ENCODE measurements at regions not wholly inside any gene's neighbourhood (a gene's known extent, or its start where the extent isn't known, plus 50 kb on each side); places are given as distances from the start of the nearest gene placed in this dataset.

GRCh38 chr6:121823437-121823851 is 388.0 kb downstream of the GJA1 start:
- Histone ChIP-seq H3K36me3 (ENCODE audit: control insufficient read depth, insufficient read depth, low read length) (no peaks in the 10 kb centered on the region), H3K9me3 (replicated peaks; ENCODE audit: control insufficient read depth, low read depth, low read length) (peaks cover 3% of the 10 kb centered on the region), H3K4me3 (ENCODE audit: low read length) (no peak overlapping the region), H3K27ac (ENCODE audit: low read length) (no peak overlapping the region), H3K27me3 (ENCODE audit: control insufficient read depth, insufficient read depth, low read length) (no peaks in the 10 kb centered on the region), H3K4me1 (ENCODE audit: control insufficient read depth, insufficient read depth, low read length) (no peaks in the 10 kb centered on the region)
- no CpG with 5 or more reads among the region's 1 CpG for WGBS (ENCODE audit: insufficient coverage)
- peak; percentile 24 for DNase-seq

- Histone ChIP-seq H3K9me3 (replicated peaks; ENCODE audit: control insufficient read depth, low read depth, low read length) (no peaks in the 10 kb centered on the region), H3K27me3 (ENCODE audit: control insufficient read depth, insufficient read depth, low read length) (no peaks in the 10 kb centered on the region), H3K4me3 (ENCODE audit: low read length) (no peak overlapping the region), H3K4me1 (ENCODE audit: control insufficient read depth, insufficient read depth, low read length) (no peaks in the 10 kb centered on the region), H3K27ac (ENCODE audit: low read length) (no peak overlapping the region), H3K36me3 (ENCODE audit: control insufficient read depth, insufficient read depth, low read length) (no peaks in the 10 kb centered on the region)
- no peak for DNase-seq
- WGBS (ENCODE audit: insufficient coverage): 80% methylated on average over 2 of the region's 4 CpGs
Observed at GRCh38 chr6:121826156-121826810, 390.8 kb downstream of the GJA1 start.

GRCh38 chr6:121828146-121828886 is 392.9 kb downstream of the GJA1 start:
- Histone ChIP-seq H3K4me3 (ENCODE audit: low read length) (no peak overlapping the region), H3K27me3 (ENCODE audit: control insufficient read depth, insufficient read depth, low read length) (no peaks in the 10 kb centered on the region), H3K27ac (ENCODE audit: low read length) (no peak overlapping the region), H3K36me3 (ENCODE audit: control insufficient read depth, insufficient read depth, low read length) (no peaks in the 10 kb centered on the region), H3K9me3 (replicated peaks; ENCODE audit: control insufficient read depth, low read depth, low read length) (no peaks in the 10 kb centered on the region), H3K4me1 (ENCODE audit: control insufficient read depth, insufficient read depth, low read length) (peaks cover 3% of the 10 kb centered on the region)
- WGBS (ENCODE audit: insufficient coverage): no CpG with 5 or more reads among the region's 5 CpGs
- peak; percentile 81 for DNase-seq

DNA sequence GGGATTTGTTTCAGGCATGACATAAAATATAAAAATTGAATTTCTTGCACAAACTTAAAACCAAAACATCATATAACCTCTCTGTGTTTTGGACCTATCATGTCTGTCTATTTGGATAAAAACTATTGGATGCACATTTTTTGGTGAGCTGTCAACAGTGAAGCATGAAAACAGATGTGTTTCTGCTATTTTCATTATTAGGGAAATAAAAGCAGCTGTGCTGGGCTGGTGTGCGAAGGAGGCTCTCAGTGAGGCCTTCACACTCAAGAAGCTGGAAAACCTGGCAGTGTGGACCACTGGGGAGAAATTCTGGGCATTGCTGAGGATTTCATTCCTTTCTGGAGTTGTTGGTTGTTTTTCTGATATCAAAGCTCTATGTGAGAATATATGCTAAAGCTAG is 395.3 kb downstream of the GJA1 start:
- H3K27ac ChIP-seq (ENCODE audit: low read length): peak overlapping the region; percentile 50

GRCh38 chr6:121835662-121836061 is 400.2 kb downstream of the GJA1 start:
- Histone ChIP-seq H3K9me3 (replicated peaks; ENCODE audit: control insufficient read depth, low read depth, low read length) (no peaks in the 10 kb centered on the region), H3K4me1 (ENCODE audit: control insufficient read depth, insufficient read depth, low read length) (peaks cover 3% of the 10 kb centered on the region), H3K27me3 (ENCODE audit: control insufficient read depth, insufficient read depth, low read length) (no peaks in the 10 kb centered on the region), H3K27ac (ENCODE audit: low read length) (no peak overlapping the region), H3K4me3 (ENCODE audit: low read length) (no peak overlapping the region), H3K36me3 (ENCODE audit: control insufficient read depth, insufficient read depth, low read length) (no peaks in the 10 kb centered on the region)
- no CpG with 5 or more reads among the region's 2 CpGs for WGBS (ENCODE audit: insufficient coverage)
- peak; percentile 82 for DNase-seq

More for the DNA sequence above, 395.3 kb downstream of the GJA1 start:
- no peaks in the 10 kb centered on the region for H3K36me3 ChIP-seq (ENCODE audit: control insufficient read depth, insufficient read depth, low read length)
- peaks cover 3% of the 10 kb centered on the region for H3K4me1 ChIP-seq (ENCODE audit: control insufficient read depth, insufficient read depth, low read length)
- H3K27me3 ChIP-seq (ENCODE audit: control insufficient read depth, insufficient read depth, low read length): no peaks in the 10 kb centered on the region
- DNase-seq: peak; percentile 98
- H3K4me3 ChIP-seq (ENCODE audit: low read length): no peak overlapping the region
- 14% methylated on average over 1 of the region's 1 CpG for WGBS (ENCODE audit: insufficient coverage)
- no peaks in the 10 kb centered on the region for H3K9me3 ChIP-seq (replicated peaks; ENCODE audit: control insufficient read depth, low read depth, low read length)

DNA sequence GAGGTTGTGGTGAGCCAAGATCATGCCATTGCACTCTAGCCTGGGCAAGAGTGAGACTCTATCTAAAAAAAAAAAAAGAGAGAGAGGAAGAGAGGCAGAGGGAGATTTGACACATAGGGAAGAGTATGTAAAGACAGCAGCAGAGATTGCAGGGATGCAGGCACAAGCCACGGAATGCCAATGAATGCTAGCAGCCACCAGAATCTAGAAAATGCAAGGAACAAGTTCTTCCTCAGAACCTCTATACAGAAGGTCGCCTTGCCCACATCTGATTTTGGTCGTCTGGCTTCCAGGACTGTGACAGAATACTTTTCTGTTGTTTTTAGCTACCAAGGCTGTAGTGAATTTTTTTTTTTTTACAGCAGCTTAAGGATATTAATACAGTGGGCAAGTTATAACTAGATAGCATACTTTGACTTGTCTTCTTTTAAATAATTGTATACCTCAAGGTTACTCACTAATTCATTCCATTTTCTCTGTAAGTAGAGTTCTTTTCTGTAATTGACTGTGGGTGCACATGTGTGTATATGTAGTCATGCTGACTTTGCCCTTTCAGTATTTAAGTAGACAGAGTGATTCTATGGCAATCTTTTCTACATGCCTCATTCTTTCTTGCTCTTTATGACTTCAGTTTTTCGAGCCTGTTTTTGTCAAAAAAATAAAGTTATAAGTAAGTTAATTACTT is 402.2 kb downstream of the GJA1 start:
- H3K4me1 ChIP-seq (ENCODE audit: control insufficient read depth, insufficient read depth, low read length): no peaks in the 10 kb centered on the region
- no peak for DNase-seq
- H3K9me3 ChIP-seq (replicated peaks; ENCODE audit: control insufficient read depth, low read depth, low read length): no peaks in the 10 kb centered on the region
- 100% methylated on average over 1 of the region's 4 CpGs for WGBS (ENCODE audit: insufficient coverage)
- H3K27ac ChIP-seq (ENCODE audit: low read length): no peak overlapping the region
- H3K4me3 ChIP-seq (ENCODE audit: low read length): no peak overlapping the region
- H3K36me3 ChIP-seq (ENCODE audit: control insufficient read depth, insufficient read depth, low read length): no peaks in the 10 kb centered on the region
- H3K27me3 ChIP-seq (ENCODE audit: control insufficient read depth, insufficient read depth, low read length): no peaks in the 10 kb centered on the region

DNA sequence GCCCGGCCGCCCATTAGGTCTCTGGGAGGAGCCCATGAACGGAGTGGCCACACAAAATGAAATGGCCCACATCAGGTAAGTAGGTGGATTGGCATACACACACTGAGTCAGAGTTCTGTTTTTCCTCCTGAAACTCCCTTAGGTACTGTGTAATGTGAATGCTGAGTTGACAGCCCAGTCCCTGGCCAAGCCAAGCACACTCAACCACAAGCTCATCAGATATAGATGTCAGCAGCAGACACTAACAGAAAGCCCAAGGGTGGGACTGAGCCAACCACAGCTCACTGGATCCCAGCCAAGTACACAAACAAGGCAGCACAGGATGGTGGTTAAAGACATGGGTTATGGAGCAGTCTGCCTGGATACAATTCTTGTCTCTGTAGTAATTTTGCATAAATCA is 403.4 kb downstream of the GJA1 start:
- no peaks in the 10 kb centered on the region for H3K27me3 ChIP-seq (ENCODE audit: control insufficient read depth, insufficient read depth, low read length)
- 100% methylated on average over 3 of the region's 3 CpGs for WGBS (ENCODE audit: insufficient coverage)

GRCh38 chr6:121839896-121840295 is 404.4 kb downstream of the GJA1 start:
- no peak for DNase-seq
- WGBS (ENCODE audit: insufficient coverage): no CpG with 5 or more reads among the region's 1 CpG
- no peak overlapping the region for H3K4me3 ChIP-seq (ENCODE audit: low read length)
- no peaks in the 10 kb centered on the region for H3K27me3 ChIP-seq (ENCODE audit: control insufficient read depth, insufficient read depth, low read length)
- no peaks in the 10 kb centered on the region for H3K4me1 ChIP-seq (ENCODE audit: control insufficient read depth, insufficient read depth, low read length)
- H3K9me3 ChIP-seq (replicated peaks; ENCODE audit: control insufficient read depth, low read depth, low read length): no peaks in the 10 kb centered on the region
- no peaks in the 10 kb centered on the region for H3K36me3 ChIP-seq (ENCODE audit: control insufficient read depth, insufficient read depth, low read length)
- H3K27ac ChIP-seq (ENCODE audit: low read length): no peak overlapping the region

More for the DNA sequence above, 403.4 kb downstream of the GJA1 start:
- H3K4me3 ChIP-seq (ENCODE audit: low read length): no peak overlapping the region
- no peaks in the 10 kb centered on the region for H3K4me1 ChIP-seq (ENCODE audit: control insufficient read depth, insufficient read depth, low read length)
- H3K36me3 ChIP-seq (ENCODE audit: control insufficient read depth, insufficient read depth, low read length): no peaks in the 10 kb centered on the region
- no peak for DNase-seq
- no peak overlapping the region for H3K27ac ChIP-seq (ENCODE audit: low read length)
- no peaks in the 10 kb centered on the region for H3K9me3 ChIP-seq (replicated peaks; ENCODE audit: control insufficient read depth, low read depth, low read length)

DNA sequence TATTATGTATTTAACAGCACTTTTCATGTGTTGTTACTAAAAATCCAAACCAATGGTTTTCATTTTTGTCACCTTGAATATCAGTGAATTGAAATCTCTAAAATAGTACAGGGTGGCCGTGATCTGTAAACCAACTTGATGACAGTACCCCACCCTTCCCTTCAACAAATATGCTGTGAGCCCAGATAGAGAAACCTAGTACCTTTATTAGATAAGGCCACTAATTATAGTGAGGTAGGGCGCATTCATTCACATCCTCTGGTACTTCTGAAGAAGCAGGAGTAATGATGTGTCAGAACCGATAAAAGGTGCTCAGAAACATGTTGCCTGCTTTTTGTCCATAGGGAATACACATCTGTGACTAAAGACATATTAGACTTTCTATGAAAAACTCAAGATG is 409.5 kb downstream of the GJA1 start:
- WGBS (ENCODE audit: insufficient coverage): no CpG with 5 or more reads among the region's 3 CpGs
- H3K36me3 ChIP-seq (ENCODE audit: control insufficient read depth, insufficient read depth, low read length): no peaks in the 10 kb centered on the region
- H3K27ac ChIP-seq (ENCODE audit: low read length): no peak overlapping the region
- H3K4me1 ChIP-seq (ENCODE audit: control insufficient read depth, insufficient read depth, low read length): no peaks in the 10 kb centered on the region
- H3K4me3 ChIP-seq (ENCODE audit: low read length): no peak overlapping the region
- DNase-seq: no peak
- no peaks in the 10 kb centered on the region for H3K27me3 ChIP-seq (ENCODE audit: control insufficient read depth, insufficient read depth, low read length)
- H3K9me3 ChIP-seq (replicated peaks; ENCODE audit: control insufficient read depth, low read depth, low read length): no peaks in the 10 kb centered on the region

- no peak overlapping the region for H3K4me3 ChIP-seq (ENCODE audit: low read length)
- 56% methylated on average over 1 of the region's 4 CpGs for WGBS (ENCODE audit: insufficient coverage)
- DNase-seq: no peak
- H3K9me3 ChIP-seq (replicated peaks; ENCODE audit: control insufficient read depth, low read depth, low read length): no peaks in the 10 kb centered on the region
- H3K27ac ChIP-seq (ENCODE audit: low read length): no peak overlapping the region
- H3K36me3 ChIP-seq (ENCODE audit: control insufficient read depth, insufficient read depth, low read length): no peaks in the 10 kb centered on the region
- no peaks in the 10 kb centered on the region for H3K4me1 ChIP-seq (ENCODE audit: control insufficient read depth, insufficient read depth, low read length)
- H3K27me3 ChIP-seq (ENCODE audit: control insufficient read depth, insufficient read depth, low read length): no peaks in the 10 kb centered on the region
Observed at GRCh38 chr6:121847806-121848522, 412.5 kb downstream of the GJA1 start.
